Activated naive CD4-positive, alpha-beta T cell (primary cell): ENCODE measurements at regions not wholly inside any gene's neighbourhood (a gene's known extent, or its start where the extent isn't known, plus 50 kb on each side); places are given as distances from the start of the nearest gene placed in this dataset.

Source experiments
- DNase-seq, 4 experiments: peaks; one replicate each; lab custom pipeline; 2025; lab: John Stamatoyannopoulos, UW

GRCh38 chr16:86090461-86091170 lies 191.7 kb downstream of the IRF8 start:
- no peak for DNase-seq

DNA sequence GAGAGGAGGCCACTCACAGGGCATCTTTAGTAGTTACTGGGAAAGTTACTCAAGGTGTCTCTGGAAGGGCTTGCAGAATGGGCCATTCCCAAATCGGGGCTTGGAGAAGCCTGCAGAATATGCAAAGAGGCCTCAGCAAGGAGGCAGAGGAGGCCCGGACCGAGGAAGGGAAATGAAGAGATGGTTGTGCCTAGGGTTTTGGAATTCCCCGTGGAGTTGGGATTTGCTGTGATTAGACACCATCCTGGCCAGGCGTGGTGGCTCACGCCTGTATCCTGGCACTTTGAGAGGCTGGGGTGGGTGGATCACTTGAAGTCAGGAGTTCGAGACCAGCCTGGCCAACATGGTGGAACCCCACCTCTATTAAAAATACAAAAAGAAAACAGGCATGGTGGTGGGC lies 193.0 kb downstream of the IRF8 start:
- DNase-seq, result no peak

DNA sequence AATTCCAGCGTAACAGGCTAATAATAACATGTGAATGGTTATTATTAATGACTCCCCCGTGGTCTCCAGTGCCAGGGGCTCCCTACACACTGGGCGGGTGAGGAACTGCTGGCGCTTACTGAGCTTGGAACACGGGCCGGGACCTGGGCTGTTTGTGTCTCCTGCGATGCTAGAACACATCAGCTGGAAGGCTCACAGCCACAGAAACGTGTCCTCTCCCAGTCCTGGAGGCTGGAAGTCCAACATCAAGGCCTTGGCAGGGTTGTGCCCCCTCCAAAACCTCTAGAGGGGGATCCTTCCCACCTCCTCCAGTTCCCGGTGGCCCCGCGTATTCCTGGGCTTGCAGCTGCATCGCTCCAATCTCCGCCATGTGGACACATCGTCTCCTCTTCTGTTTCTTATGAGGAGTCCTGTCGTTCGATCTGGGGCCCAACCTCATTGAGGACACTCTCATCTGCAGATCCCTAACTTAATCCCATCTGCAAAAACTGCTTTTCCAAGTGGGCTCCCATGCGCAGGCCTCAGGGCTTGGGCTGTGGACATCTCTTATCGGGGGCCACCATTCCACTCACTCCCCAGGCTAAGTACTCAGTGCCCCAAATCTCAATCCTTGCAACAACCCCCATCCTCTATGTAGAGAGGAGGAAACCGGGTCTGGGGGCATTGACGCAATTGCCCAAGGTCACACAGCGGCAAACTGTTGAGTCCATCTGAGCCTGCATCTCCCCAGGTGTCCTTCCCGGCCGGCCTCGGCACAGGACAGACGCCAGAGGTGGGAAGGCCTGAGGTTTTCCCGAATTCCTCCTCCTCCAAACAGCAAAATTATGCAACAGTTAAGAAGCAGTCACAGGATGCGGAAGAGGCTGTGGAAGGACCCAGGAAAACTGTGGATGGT lies 193.9 kb downstream of the IRF8 start:
- DNase-seq, result no peak

DNA sequence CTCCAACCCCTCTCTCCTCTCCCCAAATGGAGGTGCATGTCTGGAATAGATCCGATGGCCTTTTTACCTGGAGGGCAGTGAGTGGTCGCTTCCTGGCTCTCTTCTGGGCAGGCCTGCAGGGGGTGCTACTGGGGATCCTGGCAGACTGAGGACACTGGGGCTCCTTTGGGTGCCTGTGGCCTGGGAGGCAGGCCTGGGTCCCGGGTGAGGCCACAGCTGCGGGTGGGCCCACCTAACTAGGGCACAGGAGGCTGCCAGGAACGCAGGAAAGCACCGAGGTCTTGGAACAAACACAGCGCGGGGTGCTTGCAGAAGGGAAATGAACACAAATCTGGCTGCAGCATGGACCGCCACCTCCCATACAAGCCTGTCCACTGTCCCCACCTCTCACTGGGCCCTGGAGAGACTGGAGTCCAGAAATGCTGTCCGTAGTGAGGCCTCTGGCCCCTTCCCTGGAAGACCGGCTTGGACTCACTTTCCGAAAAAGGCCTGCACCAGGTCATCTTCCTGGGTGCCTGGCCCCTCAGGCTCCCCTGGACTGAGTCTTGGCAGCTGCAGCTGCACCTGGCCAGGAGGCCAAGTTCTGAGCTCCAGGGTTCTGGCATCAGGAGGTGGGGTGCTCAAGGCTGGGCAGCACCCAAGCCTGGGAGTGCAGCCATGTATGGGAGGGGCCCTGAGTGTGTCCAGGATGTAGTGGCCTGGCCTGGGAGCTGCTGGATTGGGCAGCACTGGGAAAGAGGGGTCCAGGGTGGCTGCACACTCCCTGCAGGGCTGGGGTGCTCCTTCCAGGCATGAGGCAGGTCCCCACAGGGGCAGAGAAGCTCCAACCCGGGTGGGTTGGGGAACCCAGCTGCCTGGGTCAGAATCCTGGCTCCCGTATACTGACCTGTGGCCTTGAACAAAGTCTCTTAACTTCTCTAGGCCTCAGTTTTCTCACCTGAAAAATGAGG lies 195.1 kb downstream of the IRF8 start:
- no peak for DNase-seq

- DNase-seq, result no peak
Measured at GRCh38 chr16:86095131-86095752, 196.3 kb downstream of the IRF8 start.

- no peak for DNase-seq
Measured at GRCh38 chr16:86095906-86096485, 197.0 kb downstream of the IRF8 start.

GRCh38 chr16:86096850-86097249 lies 197.9 kb downstream of the IRF8 start:
- no peak for DNase-seq

DNA sequence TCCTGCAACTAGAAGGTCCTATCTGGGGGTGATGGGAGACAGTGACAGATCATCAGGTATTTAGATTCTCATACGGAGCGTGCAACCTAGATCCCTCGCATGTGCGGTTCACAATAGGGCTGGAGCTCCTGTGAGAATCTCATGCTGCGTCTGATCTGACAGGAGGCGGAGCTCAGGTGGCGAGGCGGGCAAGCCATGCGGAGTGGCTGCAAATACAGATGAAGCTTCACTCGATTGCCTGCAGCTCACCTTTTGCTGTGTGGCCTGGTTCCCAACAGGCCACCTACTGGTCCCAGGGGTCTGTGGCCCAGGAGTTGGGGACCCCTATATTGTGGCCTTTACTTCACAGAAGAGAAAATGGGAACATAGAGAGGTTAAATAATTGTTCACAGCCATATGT lies 200.4 kb downstream of the IRF8 start:
- no peak for DNase-seq

DNA sequence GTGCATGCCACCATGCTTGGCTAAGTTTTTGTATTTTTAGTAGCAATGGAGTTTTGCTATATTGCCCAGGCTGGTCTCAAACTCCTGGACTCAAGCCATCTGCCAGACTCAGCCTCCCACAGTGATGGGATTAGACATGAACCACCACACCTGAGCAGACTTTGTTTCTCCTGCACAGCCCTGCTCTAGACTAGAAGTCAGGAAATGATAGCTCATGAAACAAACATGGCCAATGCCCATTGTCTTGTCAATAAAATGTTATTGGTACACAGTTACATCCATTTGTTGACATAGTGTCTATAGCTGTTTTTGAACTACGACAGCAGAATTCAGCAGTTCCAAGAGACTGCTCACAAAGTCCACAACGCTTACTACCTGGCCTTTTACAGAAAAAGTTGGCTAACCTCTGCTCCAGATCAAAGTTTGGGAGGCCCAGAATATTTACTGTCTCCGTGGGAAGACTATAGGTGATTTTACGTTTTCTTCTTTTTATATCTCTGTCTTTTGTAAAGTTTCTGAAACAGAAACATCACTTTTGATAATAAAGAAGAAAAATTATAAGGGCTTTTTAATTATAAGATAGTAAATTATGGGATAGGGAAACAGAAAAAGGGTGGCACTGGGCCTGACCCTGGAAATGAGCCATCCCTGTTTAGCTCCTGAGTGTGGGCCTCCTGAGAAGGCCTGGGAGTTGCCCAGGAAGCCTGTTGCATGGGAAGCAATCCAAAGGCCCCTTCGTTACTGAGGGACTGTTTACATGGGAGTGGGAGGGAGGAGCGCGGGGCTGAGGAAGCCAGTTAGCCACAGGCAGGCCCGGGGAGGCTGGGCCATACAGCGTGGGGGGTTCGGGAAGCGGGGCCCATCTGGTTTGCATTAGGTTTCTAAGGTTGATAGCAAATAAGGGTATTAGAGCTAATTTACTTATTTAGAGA lies 201.5 kb downstream of the IRF8 start:
- DNase-seq, result no peak

DNA sequence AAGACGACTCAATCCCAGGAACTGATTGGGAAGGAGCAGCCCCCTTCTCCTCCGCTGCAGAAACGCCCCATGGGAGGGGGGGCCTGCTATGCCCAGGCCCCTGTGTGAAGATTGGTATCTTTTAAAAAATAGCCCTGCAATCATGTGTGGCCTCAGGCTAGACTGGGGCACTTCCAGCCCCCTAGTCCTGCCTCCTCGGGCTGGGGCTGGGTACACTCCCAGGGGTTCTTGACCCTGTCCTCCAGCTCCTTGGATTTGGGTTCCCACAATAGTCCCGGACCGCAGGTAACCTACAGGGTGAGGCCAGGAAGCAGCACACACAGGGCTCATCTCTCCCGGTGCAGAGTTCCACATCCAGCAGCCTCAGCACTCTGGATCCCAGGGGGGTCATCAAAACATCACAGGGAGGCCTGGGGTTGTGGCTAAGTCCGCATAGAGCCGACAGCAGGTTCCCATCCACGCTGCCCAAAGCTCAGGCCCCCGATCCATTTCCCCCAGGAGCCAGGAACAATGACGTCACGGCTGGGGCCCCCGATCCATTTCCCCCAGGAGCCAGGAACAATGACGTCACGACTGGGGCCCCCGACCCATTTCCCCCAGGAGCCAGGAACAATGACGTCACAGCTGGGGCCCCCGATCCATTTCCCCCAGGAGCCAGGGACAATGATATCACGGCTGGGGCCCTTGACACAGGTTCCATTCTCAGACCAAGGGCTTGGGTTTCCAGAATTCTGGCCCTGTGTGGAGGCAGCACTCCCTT lies 202.4 kb downstream of the IRF8 start:
- DNase-seq, result no peak

DNA sequence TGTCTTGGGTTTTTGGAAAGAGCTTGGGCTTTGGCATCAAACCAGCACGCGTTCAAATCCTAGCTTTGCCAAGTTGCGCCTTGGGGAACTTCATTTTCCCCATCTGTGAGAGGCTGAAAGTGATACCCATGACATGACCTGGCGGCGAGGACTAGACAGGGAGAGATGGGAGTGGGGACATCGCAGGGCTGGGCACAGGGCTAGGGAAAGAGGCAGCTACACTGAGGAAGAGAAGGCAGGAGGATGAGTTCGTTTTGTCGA lies 202.9 kb downstream of the IRF8 start:
- no peak for DNase-seq

DNA sequence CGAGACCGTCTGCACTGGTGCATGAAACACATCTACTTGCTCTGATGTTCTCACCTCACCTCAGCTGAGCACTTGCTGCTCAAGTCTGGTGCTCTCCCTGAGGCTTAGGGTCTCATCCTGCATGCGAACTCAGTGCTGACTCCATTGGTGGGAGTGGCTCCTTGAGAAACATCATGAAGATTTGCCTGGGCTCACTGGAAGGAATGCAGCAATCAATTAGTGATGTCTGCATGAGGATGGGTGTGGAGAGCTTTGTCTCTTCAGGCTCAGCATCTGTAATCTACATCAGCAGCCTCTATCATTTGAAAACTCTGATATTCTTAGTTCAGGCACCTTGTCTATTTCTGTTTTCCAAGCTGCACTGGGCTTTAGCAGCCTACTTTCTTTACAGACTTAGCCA lies 204.4 kb downstream of the IRF8 start:
- DNase-seq, result no peak

- no peak for DNase-seq
Measured at GRCh38 chr16:86104537-86105048, 205.6 kb downstream of the IRF8 start.

GRCh38 chr16:86107215-86107825 lies 208.4 kb downstream of the IRF8 start:
- DNase-seq, result no peak

GRCh38 chr16:86108062-86108461 lies 209.1 kb downstream of the IRF8 start:
- no peak for DNase-seq

GRCh38 chr16:86110134-86110533 lies 211.2 kb downstream of the IRF8 start:
- no peak for DNase-seq

DNA sequence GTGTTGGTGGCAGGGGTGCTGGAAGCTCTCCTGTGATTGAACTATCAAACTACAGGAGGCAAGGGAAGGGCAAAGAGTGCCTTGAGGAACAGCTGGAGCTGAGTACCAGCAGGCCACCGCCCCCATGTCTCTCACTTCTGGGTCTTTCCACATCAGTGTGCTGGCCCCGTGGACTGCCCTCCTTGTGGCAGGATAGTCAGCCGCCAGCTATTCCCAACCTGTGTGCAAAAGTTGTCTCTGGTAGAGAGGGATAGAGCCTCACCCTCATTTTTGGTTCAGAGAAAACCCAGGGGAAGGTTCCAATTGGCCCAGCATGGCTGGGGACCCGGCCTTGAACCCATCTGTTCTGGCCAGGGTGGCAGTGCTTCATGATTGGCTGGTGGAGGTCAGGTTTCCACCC lies 211.8 kb downstream of the IRF8 start:
- DNase-seq, result no peak

DNA sequence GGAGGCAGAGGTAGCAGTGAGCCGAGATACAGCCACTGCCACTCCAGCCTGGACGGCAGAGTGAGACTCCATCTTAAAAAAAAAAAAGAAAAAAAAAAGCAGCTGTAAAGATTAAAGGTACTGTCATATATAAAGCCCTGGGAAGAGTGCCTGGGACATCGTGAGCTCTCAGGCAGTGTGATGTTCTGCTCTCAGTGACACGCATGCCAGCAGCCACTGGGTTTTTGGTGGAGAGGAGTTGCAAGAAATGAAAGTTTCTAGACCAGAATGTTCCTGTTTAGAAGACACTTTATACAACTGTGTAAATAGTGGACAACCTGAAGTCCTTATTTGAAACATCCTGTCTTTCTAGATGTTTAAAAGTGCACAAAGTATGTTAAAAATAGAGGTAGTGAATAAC lies 213.2 kb downstream of the IRF8 start:
- no peak for DNase-seq

- DNase-seq, result no peak
Measured at GRCh38 chr16:86117235-86117634, 218.3 kb downstream of the IRF8 start.
